Adrenal gland (tissue), 5 donors: ENCODE measurements at regions not wholly inside any gene's neighbourhood (a gene's known extent, or its start where the extent isn't known, plus 50 kb on each side); places are given as distances from the start of the nearest gene placed in this dataset.

Experiments
- CTCF ChIP-seq, 6 experiments: fragments of 450-650 bp in 4 of 6; fragments of 200-600 bp in 2 of 6; sonication (generic) in 1 of 6; IDR thresholded peaks; 1 replicate in 5 of 6; 2 replicates in 1 of 6; pipeline versions ENCODE4 v1.5.1 to v1.8.0; 2016 to 2021; ENCODE audit warnings: antibody characterized with exemption in 6 of 6, mild to moderate bottlenecking in 2 of 6, moderate library complexity in 1 of 6
- POLR2A ChIP-seq, 2 donors: fragments of 450-650 bp; IDR thresholded peaks; one replicate each; pipeline ENCODE4 v1.6.1; 2017; ENCODE audit warnings: antibody characterized with exemption in 2 of 2, mild to moderate bottlenecking in 2 of 2, moderate library complexity in 1 of 2
- donor health status: DM: no; HTN: no; CAD: no.

GRCh38 chr6:96410467-96410866, 111.1 kb upstream of the UFL1 start:
- TF ChIP-seq CTCF (IDR thresholded peaks at IDR 0.05) (no peak), POLR2A (IDR thresholded peaks at IDR 0.05) (no peak)
